ENCODE measurements at regions not wholly inside any gene's neighbourhood (a gene's known extent, or its start where the extent isn't known, plus 50 kb on each side); places are given as distances from the start of the nearest gene placed in this dataset.

DNA sequence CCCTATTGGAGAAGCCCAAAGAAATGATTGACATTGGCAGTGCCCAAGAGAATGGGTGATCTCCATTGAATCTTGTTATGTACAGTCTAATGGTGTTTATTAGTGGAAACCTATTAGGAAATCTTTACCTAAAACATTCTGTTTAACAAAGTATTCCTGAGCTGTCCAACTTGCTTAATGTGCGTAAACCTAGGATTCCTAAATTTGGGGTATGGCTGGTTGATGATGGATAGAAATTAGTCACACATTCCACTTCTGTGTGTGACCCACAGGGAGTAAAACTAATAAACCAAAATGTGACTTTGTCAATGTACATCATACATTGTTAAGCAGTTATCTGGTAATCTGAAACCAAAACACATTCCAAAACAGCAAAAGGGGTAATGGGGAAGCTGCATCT lies 761.3 kb downstream of the FSCB start:
- TF ChIP-seq ERF (CRISPR knock-in tag; IDR thresholded peaks at IDR 0.05) (no peak), SETDB1 (CRISPR knock-in tag; IDR thresholded peaks at IDR 0.05; ENCODE audit: borderline replicate concordance) (no peak), ZNF24 (IDR thresholded peaks at IDR 0.05) (no peak), EZH2 (conservative IDR thresholded peaks at IDR 0.05; ENCODE audit: low read depth, low read length) (no peak), PCBP1 (IDR thresholded peaks at IDR 0.05; ENCODE audit: borderline replicate concordance, low read depth, low read length) (no peak)
- TF ChIP-seq, protein P1, sequence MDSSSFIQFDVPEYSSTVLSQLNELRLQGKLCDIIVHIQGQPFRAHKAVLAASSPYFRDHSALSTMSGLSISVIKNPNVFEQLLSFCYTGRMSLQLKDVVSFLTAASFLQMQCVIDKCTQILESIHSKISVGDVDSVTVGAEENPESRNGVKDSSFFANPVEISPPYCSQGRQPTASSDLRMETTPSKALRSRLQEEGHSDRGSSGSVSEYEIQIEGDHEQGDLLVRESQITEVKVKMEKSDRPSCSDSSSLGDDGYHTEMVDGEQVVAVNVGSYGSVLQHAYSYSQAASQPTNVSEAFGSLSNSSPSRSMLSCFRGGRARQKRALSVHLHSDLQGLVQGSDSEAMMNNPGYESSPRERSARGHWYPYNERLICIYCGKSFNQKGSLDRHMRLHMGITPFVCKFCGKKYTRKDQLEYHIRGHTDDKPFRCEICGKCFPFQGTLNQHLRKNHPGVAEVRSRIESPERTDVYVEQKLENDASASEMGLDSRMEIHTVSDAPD (CRISPR knock-in tag; IDR thresholded peaks at IDR 0.05): no peak
- TF ChIP-seq, protein P2, sequence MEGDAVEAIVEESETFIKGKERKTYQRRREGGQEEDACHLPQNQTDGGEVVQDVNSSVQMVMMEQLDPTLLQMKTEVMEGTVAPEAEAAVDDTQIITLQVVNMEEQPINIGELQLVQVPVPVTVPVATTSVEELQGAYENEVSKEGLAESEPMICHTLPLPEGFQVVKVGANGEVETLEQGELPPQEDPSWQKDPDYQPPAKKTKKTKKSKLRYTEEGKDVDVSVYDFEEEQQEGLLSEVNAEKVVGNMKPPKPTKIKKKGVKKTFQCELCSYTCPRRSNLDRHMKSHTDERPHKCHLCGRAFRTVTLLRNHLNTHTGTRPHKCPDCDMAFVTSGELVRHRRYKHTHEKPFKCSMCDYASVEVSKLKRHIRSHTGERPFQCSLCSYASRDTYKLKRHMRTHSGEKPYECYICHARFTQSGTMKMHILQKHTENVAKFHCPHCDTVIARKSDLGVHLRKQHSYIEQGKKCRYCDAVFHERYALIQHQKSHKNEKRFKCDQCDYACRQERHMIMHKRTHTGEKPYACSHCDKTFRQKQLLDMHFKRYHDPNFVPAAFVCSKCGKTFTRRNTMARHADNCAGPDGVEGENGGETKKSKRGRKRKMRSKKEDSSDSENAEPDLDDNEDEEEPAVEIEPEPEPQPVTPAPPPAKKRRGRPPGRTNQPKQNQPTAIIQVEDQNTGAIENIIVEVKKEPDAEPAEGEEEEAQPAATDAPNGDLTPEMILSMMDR (CRISPR knock-in tag; IDR thresholded peaks at IDR 0.05): no peak
- TF ChIP-seq, protein P3, sequence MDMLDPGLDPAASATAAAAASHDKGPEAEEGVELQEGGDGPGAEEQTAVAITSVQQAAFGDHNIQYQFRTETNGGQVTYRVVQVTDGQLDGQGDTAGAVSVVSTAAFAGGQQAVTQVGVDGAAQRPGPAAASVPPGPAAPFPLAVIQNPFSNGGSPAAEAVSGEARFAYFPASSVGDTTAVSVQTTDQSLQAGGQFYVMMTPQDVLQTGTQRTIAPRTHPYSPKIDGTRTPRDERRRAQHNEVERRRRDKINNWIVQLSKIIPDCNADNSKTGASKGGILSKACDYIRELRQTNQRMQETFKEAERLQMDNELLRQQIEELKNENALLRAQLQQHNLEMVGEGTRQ (IDR thresholded peaks at IDR 0.05; ENCODE audit: low read depth, low read length): no peak
- TF ChIP-seq, protein P3 (CRISPR knock-in tag; IDR thresholded peaks at IDR 0.05; ENCODE audit: borderline replicate concordance): no peak
- TF ChIP-seq, protein P4, sequence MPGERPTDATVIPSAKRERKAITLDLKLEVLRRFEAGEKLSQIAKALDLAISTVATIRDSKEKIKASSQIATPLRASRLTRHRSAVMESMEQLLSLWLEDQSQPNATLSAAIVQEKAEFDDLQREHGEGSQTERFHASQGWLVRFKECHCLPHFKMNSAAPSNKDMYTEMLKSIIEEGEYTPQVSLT (CRISPR knock-in tag; IDR thresholded peaks at IDR 0.05; ENCODE audit: borderline replicate concordance, low read depth): no peak
